ENCODE measurements at regions not wholly inside any gene's neighbourhood (a gene's known extent, or its start where the extent isn't known, plus 50 kb on each side); places are given as distances from the start of the nearest gene placed in this dataset.

DNA sequence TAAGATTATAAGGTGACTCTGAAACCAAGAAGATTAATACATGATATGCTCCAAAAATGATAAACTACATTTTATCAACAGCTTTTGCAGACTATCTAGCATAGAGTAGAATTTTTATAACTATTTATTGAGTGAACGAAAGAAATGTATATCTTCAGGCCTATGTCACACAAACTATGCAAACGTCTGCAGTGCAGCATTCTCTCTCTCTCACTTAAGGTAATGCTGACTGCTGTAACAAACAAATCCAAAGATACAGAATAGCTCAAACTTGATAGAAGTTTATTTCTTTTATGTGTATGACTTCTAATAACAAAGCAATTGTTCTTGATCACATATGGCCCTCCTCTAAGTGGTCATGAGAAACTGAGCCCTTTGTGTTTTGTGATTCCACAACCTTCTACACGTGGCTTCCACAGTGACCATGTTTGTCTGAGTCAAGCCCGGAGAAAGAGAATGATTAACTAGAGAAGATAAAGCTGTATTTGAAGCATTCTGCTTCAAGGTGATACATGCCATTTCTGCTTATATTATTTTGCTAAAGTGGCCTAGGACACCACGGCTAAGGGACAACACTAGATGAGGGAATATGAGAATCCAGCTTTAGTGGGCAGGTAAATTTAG is 1352.7 kb upstream of the TMEM132C start:
- no peaks in the 10 kb centered on the region for H3K9me3 ChIP-seq (ENCODE audit: control insufficient read depth in 2 of 2, insufficient read depth in 1 of 2, low read length in 1 of 2)
- DNase-seq (ENCODE audit: low read depth in 6 of 9, low spot score in 9 of 9): no peak
- H3K36me3 ChIP-seq (ENCODE audit: control insufficient read depth in 2 of 2, insufficient read depth in 2 of 2, low read length in 1 of 2): no peaks in the 10 kb centered on the region
- 88% methylated on average over 5 of the region's 5 CpGs for WGBS
- no peaks in the 10 kb centered on the region for H3K4me1 ChIP-seq (ENCODE audit: control insufficient read depth in 2 of 2, insufficient read depth in 2 of 2, low read length in 2 of 2)
- no peak overlapping the region for H3K27ac ChIP-seq (ENCODE audit: low read depth in 1 of 2, low read length in 1 of 2)
- no peak overlapping the region for H3K4me3 ChIP-seq (ENCODE audit: low read length in 2 of 2)
- H3K27me3 ChIP-seq (ENCODE audit: control insufficient read depth in 2 of 2, insufficient read depth in 1 of 2, low read length in 1 of 2): no peaks in the 10 kb centered on the region

DNA sequence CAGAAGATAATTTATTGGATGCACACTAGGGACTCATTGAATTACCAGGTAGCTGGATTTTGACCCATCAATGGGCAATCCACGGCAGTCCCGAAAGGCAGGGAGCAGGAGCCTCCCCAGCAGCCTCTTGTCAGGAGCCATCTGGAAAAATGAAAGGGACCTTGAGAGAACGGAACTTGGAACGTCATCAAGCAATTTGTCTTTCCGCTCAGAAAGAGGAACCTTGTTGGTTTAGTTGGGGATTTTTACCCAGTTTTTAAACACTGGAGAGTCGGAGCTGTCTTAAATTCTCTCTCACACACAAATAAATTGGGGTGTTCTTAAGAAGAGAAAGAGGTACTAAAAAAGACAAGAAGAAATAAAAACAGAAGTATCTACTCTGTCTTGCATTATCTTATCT is 1351.7 kb upstream of the TMEM132C start:
- no peak for DNase-seq (ENCODE audit: low read depth in 6 of 9, low spot score in 9 of 9)
- H3K4me3 ChIP-seq (ENCODE audit: low read length in 2 of 2): no peak overlapping the region
- H3K9me3 ChIP-seq (ENCODE audit: control insufficient read depth in 2 of 2, insufficient read depth in 1 of 2, low read length in 1 of 2): no peaks in the 10 kb centered on the region
- H3K4me1 ChIP-seq (ENCODE audit: control insufficient read depth in 2 of 2, insufficient read depth in 2 of 2, low read length in 2 of 2): no peaks in the 10 kb centered on the region
- no peaks in the 10 kb centered on the region for H3K27me3 ChIP-seq (ENCODE audit: control insufficient read depth in 2 of 2, insufficient read depth in 1 of 2, low read length in 1 of 2)
- WGBS: 41% methylated on average over 6 of the region's 6 CpGs
- H3K27ac ChIP-seq (ENCODE audit: low read depth in 1 of 2, low read length in 1 of 2): no peak overlapping the region
- no peaks in the 10 kb centered on the region for H3K36me3 ChIP-seq (ENCODE audit: control insufficient read depth in 2 of 2, insufficient read depth in 2 of 2, low read length in 1 of 2)

DNA sequence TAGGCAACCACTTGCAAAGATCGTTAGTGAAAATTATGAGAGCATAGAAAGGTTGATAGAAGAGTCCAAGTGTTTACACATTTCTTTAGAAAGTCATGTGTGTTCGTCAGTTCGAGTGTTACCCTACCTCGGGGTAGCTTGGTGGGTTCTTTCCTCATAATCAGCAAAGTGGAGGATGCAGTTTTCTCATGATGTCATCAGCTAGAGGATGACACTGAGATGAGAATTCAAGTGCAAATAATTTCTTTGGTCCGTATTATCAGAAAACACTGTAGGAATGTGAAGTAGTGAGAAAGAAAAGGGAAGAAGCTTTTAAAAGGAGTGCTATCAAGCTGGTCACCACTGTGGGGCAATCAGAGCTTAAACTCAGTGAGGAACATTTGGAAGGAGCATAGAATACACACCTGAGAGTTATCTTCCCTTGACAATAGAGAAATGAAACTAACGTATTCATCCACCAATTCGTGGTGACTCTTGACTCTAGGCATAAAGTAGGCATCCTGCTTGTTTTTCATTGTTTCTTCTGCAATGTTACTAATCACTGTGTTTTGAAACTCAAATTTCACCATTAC is 1340.9 kb upstream of the TMEM132C start:
- no peaks in the 10 kb centered on the region for H3K27me3 ChIP-seq (ENCODE audit: control insufficient read depth in 2 of 2, insufficient read depth in 1 of 2, low read length in 1 of 2)
- H3K9me3 ChIP-seq (ENCODE audit: control insufficient read depth in 2 of 2, insufficient read depth in 1 of 2, low read length in 1 of 2): no peaks in the 10 kb centered on the region
- no peaks in the 10 kb centered on the region for H3K4me1 ChIP-seq (ENCODE audit: control insufficient read depth in 2 of 2, insufficient read depth in 2 of 2, low read length in 2 of 2)
- no peaks in the 10 kb centered on the region for H3K36me3 ChIP-seq (ENCODE audit: control insufficient read depth in 2 of 2, insufficient read depth in 2 of 2, low read length in 1 of 2)
- no peak overlapping the region for H3K27ac ChIP-seq (ENCODE audit: low read depth in 1 of 2, low read length in 1 of 2)
- WGBS: 80% methylated on average over 7 of the region's 7 CpGs
- no peak for DNase-seq (ENCODE audit: low read depth in 6 of 9, low spot score in 9 of 9)
- no peak overlapping the region for H3K4me3 ChIP-seq (ENCODE audit: low read length in 2 of 2)

DNA sequence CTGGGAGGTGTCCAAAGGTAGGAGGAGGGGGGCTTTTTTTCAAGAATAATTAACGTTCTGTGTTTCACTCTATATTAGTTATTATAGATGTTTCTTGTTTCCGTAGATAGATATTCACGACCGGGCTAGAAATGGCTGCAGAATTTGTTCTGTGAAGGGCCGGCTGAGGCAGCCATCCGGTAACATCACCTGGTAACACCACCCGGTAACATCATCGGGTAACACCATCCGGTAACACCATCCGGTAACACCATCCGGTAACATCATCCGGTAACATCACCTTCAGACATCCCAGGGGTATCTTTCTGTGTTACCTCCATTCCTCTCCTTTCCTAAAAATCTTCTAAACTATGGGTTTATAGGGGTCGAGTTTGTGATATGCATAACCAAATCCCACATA is 1336.7 kb upstream of the TMEM132C start:
- Histone ChIP-seq H3K27ac (ENCODE audit: low read depth in 1 of 2, low read length in 1 of 2) (no peak overlapping the region), H3K27me3 (ENCODE audit: control insufficient read depth in 2 of 2, insufficient read depth in 1 of 2, low read length in 1 of 2) (no peaks in the 10 kb centered on the region), H3K4me1 (ENCODE audit: control insufficient read depth in 2 of 2, insufficient read depth in 2 of 2, low read length in 2 of 2) (no peaks in the 10 kb centered on the region), H3K4me3 (ENCODE audit: low read length in 2 of 2) (no peak overlapping the region), H3K9me3 (ENCODE audit: control insufficient read depth in 2 of 2, insufficient read depth in 1 of 2, low read length in 1 of 2) (no peaks in the 10 kb centered on the region), H3K36me3 (ENCODE audit: control insufficient read depth in 2 of 2, insufficient read depth in 2 of 2, low read length in 1 of 2) (no peaks in the 10 kb centered on the region)
- DNase-seq (ENCODE audit: low read depth in 6 of 9, low spot score in 9 of 9): no peak
- 94% methylated on average over 13 of the region's 13 CpGs for WGBS

DNA sequence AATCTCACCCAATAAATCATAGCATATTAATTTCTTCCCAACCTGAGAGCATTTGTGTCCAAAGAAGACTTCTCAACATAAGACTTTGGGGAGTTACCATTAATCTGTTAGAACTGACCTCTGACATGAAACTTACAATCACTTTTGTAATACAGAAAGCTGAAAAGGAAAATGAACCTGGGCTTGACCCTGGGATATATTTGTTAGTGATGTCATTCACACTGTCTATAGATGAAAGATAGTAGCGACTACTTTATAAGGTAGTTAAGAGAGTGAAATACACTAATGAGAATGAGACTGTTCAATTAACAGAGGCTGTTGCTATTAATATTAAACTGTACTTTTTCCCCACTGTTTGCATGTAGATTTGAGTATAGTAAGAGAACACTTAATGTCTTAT is 1334.8 kb upstream of the TMEM132C start:
- Histone ChIP-seq H3K4me1 (ENCODE audit: control insufficient read depth in 2 of 2, insufficient read depth in 2 of 2, low read length in 2 of 2) (no peaks in the 10 kb centered on the region), H3K36me3 (ENCODE audit: control insufficient read depth in 2 of 2, insufficient read depth in 2 of 2, low read length in 1 of 2) (no peaks in the 10 kb centered on the region), H3K27me3 (ENCODE audit: control insufficient read depth in 2 of 2, insufficient read depth in 1 of 2, low read length in 1 of 2) (no peaks in the 10 kb centered on the region), H3K4me3 (ENCODE audit: low read length in 2 of 2) (no peak overlapping the region), H3K27ac (ENCODE audit: low read depth in 1 of 2, low read length in 1 of 2) (no peak overlapping the region), H3K9me3 (ENCODE audit: control insufficient read depth in 2 of 2, insufficient read depth in 1 of 2, low read length in 1 of 2) (no peaks in the 10 kb centered on the region)
- 96% methylated on average over 1 of the region's 1 CpG for WGBS
- no peak for DNase-seq (ENCODE audit: low read depth in 6 of 9, low spot score in 9 of 9)

DNA sequence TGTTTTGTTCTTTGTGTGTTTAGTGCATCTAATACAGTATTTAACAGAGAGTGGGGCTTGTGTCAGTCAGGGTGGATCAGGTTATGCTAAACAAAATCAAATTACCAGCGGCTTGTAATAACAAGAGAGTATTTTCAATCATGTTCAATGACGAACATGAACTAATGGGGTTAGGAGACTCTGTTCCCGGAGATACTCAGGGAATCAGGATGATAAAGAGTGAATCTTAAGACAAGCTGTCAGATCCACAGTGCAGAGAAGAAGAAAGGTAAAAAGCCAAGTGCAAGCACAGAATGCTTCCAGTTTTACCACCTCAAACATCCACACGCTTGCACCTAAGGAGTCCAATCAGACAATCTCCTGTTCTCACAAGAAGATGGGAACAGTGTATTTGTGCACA is 1331.5 kb upstream of the TMEM132C start:
- no peaks in the 10 kb centered on the region for H3K9me3 ChIP-seq (ENCODE audit: control insufficient read depth in 2 of 2, insufficient read depth in 1 of 2, low read length in 1 of 2)
- 94% methylated on average over 4 of the region's 4 CpGs for WGBS
- DNase-seq (ENCODE audit: low read depth in 6 of 9, low spot score in 9 of 9): no peak
- H3K4me3 ChIP-seq (ENCODE audit: low read length in 2 of 2): no peak overlapping the region
- H3K27me3 ChIP-seq (ENCODE audit: control insufficient read depth in 2 of 2, insufficient read depth in 1 of 2, low read length in 1 of 2): no peaks in the 10 kb centered on the region
- no peaks in the 10 kb centered on the region for H3K36me3 ChIP-seq (ENCODE audit: control insufficient read depth in 2 of 2, insufficient read depth in 2 of 2, low read length in 1 of 2)
- H3K27ac ChIP-seq (ENCODE audit: low read depth in 1 of 2, low read length in 1 of 2): no peak overlapping the region
- no peaks in the 10 kb centered on the region for H3K4me1 ChIP-seq (ENCODE audit: control insufficient read depth in 2 of 2, insufficient read depth in 2 of 2, low read length in 2 of 2)

DNA sequence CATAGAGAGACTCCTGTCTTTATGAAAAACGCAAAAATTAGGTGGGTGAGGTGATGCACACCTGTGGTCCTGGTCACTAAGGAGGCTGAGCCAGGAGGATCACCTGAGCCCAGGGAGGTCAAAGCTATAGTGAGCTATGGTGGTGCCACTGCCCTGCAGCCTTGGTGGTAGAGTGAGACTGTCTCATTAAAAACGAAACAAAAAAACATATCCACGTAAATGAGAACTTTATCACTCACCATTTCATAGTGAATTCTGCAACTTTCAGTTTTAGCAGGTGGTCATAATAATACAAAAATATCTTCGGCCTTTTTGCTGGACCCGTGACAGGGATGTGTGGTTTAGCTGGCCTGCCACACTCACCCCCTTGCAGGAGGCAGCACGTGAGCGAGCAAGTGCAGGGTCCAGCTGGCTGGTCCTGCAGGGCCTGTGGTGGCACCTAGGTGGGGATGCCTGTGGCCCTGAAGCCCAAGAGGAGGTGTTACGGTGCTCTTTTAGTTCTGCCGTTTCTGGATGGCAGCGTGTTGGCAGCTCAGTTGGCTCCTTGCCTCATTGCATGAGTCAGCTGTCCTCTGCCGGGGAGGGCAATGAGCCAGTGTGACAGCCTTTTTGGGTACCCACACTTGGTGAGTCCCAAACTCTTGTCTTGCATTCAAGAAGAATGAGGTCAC is 1330.7 kb upstream of the TMEM132C start:
- Histone ChIP-seq H3K27ac (ENCODE audit: low read depth in 1 of 2, low read length in 1 of 2) (no peak overlapping the region), H3K36me3 (ENCODE audit: control insufficient read depth in 2 of 2, insufficient read depth in 2 of 2, low read length in 1 of 2) (no peaks in the 10 kb centered on the region), H3K4me3 (ENCODE audit: low read length in 2 of 2) (no peak overlapping the region), H3K27me3 (ENCODE audit: control insufficient read depth in 2 of 2, insufficient read depth in 1 of 2, low read length in 1 of 2) (no peaks in the 10 kb centered on the region), H3K4me1 (ENCODE audit: control insufficient read depth in 2 of 2, insufficient read depth in 2 of 2, low read length in 2 of 2) (no peaks in the 10 kb centered on the region), H3K9me3 (ENCODE audit: control insufficient read depth in 2 of 2, insufficient read depth in 1 of 2, low read length in 1 of 2) (no peaks in the 10 kb centered on the region)
- 61% methylated on average over 11 of the region's 11 CpGs for WGBS
- DNase-seq (ENCODE audit: low read depth in 6 of 9, low spot score in 9 of 9): no peak

- Histone ChIP-seq H3K27ac (ENCODE audit: low read depth in 1 of 2, low read length in 1 of 2) (no peak overlapping the region), H3K36me3 (ENCODE audit: control insufficient read depth in 2 of 2, insufficient read depth in 2 of 2, low read length in 1 of 2) (no peaks in the 10 kb centered on the region), H3K27me3 (ENCODE audit: control insufficient read depth in 2 of 2, insufficient read depth in 1 of 2, low read length in 1 of 2) (no peaks in the 10 kb centered on the region), H3K4me3 (ENCODE audit: low read length in 2 of 2) (no peak overlapping the region), H3K9me3 (ENCODE audit: control insufficient read depth in 2 of 2, insufficient read depth in 1 of 2, low read length in 1 of 2) (no peaks in the 10 kb centered on the region), H3K4me1 (ENCODE audit: control insufficient read depth in 2 of 2, insufficient read depth in 2 of 2, low read length in 2 of 2) (no peaks in the 10 kb centered on the region)
- DNase-seq (ENCODE audit: low read depth in 6 of 9, low spot score in 9 of 9): no peak
- WGBS: 81% methylated on average over 1 of the region's 1 CpG
Measured at GRCh38 chr12:126937431-126937830, 1329.5 kb upstream of the TMEM132C start.

DNA sequence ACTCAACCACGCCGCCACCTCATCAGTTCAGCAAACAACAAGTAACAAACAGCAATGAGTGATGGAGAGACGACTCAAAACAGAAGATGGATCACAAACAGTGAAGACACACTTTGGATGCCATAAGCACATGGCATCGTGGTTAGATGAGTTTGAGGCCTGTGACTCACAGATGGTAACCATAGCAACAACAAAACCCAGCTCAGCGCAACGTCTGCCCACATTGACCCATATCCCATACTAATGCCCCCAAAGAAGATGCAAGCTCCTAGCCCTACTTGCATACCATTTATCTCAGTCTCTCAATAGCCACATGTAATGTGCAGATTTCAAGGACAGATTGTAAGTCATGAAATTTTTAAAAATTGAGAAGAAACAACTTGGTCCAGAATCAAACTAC is 1322.3 kb upstream of the TMEM132C start:
- H3K4me3 ChIP-seq (ENCODE audit: low read length in 2 of 2): no peak overlapping the region
- H3K9me3 ChIP-seq (ENCODE audit: control insufficient read depth in 2 of 2, insufficient read depth in 1 of 2, low read length in 1 of 2): no peaks in the 10 kb centered on the region
- H3K4me1 ChIP-seq (ENCODE audit: control insufficient read depth in 2 of 2, insufficient read depth in 2 of 2, low read length in 2 of 2): no peaks in the 10 kb centered on the region
- H3K36me3 ChIP-seq (ENCODE audit: control insufficient read depth in 2 of 2, insufficient read depth in 2 of 2, low read length in 1 of 2): no peaks in the 10 kb centered on the region
- no peaks in the 10 kb centered on the region for H3K27me3 ChIP-seq (ENCODE audit: control insufficient read depth in 2 of 2, insufficient read depth in 1 of 2, low read length in 1 of 2)
- no peak overlapping the region for H3K27ac ChIP-seq (ENCODE audit: low read depth in 1 of 2, low read length in 1 of 2)
- 83% methylated on average over 6 of the region's 6 CpGs for WGBS
- DNase-seq (ENCODE audit: low read depth in 6 of 9, low spot score in 9 of 9): no peak
